ENCODE measurements at regions not wholly inside any gene's neighbourhood (a gene's known extent, or its start where the extent isn't known, plus 50 kb on each side); places are given as distances from the start of the nearest gene placed in this dataset.
A peak's percentile ranks its signal among the peaks of the same experiment; 100 is the strongest.

DNA sequence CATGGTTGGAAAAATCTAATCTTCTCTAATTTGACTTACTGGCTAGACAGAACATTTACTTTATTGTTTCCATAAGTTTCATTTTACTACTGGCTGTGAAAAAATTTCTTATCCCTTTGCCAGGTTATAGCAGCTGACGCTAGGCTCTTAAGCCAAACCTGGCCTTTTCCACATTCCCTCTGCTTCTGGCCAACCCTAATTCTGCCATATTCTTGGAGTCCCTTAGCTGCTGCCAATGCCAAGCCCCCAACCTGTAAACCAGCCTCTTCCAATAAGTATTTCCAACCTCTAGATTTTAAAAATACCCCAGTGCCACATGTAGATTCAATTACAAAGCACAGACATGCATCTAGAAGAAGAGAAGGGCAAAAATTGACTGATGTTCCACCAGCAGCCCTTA is 452.3 kb upstream of the MEX3C start:
- TF ChIP-seq, protein P1, sequence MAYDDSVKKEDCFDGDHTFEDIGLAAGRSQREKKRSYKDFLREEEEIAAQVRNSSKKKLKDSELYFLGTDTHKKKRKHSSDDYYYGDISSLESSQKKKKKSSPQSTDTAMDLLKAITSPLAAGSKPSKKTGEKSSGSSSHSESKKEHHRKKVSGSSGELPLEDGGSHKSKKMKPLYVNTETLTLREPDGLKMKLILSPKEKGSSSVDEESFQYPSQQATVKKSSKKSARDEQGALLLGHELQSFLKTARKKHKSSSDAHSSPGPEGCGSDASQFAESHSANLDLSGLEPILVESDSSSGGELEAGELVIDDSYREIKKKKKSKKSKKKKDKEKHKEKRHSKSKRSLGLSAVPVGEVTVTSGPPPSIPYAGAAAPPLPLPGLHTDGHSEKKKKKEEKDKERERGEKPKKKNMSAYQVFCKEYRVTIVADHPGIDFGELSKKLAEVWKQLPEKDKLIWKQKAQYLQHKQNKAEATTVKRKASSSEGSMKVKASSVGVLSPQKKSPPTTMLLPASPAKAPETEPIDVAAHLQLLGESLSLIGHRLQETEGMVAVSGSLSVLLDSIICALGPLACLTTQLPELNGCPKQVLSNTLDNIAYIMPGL (CRISPR knock-in tag; IDR thresholded peaks at IDR 0.05; ENCODE audit: borderline replicate concordance): no peak
- TF ChIP-seq CBX2 (IDR thresholded peaks at IDR 0.05; ENCODE audit: borderline replicate concordance, low read depth) (no peak), TP53 (CRISPR knock-in tag; IDR thresholded peaks at IDR 0.05) (no peak), E2F6 (IDR thresholded peaks at IDR 0.05; ENCODE audit: borderline replicate concordance, low read depth) (no peak), ZFP36 (IDR thresholded peaks at IDR 0.05; ENCODE audit: borderline replicate concordance, partially characterized antibody) (no peak), REST (IDR thresholded peaks at IDR 0.05) (no peak)
- FAIRE-seq: no peak

DNA sequence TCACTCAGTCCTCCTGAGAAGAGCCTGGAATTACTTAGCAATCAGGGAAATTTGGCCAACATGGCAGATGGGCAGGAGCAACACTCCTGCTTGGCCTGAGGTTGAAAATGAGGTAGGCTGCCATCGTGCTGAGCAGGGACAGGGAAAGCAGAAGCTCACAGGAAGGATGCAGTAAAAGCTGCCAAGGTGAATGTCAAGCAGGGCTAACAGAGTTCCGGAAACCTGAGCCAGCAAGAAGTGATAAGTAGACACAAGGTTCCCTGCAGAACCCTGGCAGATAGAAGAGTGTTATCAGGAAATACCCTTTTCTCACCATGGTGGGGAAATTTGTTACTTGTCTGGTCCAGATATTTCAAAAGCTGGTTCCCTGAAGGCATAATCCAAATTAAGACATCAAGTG is 454.3 kb upstream of the MEX3C start:
- 50% methylated on average over 2 of the region's 2 CpGs for WGBS (ENCODE audit: missing lambda C conversion rate)
- FAIRE-seq (no peak), ATAC-seq (no peak), DNase-seq (ENCODE audit: low read depth in 1 of 2, low spot score in 1 of 2) (no peak)
- ChIA-PET CTCF (interaction anchor here (0.6 to 1.4 kb wide), 3 partner anchors 10 to 543 kb away, joined by 3 to 4 read pairs (median 3); no protein-coding TSS in a partner anchor), POLR2A (interaction anchor here (0.5 kb wide), 1 partner anchor 993 kb away, joined by 5 read pairs; no protein-coding TSS in a partner anchor)
- no peak overlapping the region for H3K4me3 ChIP-seq
- no peak overlapping the region for H3K27ac ChIP-seq
- TF ChIP-seq, protein P2, sequence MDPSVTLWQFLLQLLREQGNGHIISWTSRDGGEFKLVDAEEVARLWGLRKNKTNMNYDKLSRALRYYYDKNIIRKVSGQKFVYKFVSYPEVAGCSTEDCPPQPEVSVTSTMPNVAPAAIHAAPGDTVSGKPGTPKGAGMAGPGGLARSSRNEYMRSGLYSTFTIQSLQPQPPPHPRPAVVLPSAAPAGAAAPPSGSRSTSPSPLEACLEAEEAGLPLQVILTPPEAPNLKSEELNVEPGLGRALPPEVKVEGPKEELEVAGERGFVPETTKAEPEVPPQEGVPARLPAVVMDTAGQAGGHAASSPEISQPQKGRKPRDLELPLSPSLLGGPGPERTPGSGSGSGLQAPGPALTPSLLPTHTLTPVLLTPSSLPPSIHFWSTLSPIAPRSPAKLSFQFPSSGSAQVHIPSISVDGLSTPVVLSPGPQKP (IDR thresholded peaks at IDR 0.05; ENCODE audit: low read depth, low read length): no peak
- no peak for TF ChIP-seq HEYL (CRISPR knock-in tag; IDR thresholded peaks at IDR 0.05)
- H3K4me1 ChIP-seq: no peaks in the 10 kb centered on the region
- H3K9me3 ChIP-seq: no peaks in the 10 kb centered on the region
- no peak overlapping the region for H3K4me2 ChIP-seq

More for the DNA sequence above, 452.3 kb upstream of the MEX3C start:
- H3K9me3 ChIP-seq: no peaks in the 10 kb centered on the region
- H3K4me1 ChIP-seq: no peaks in the 10 kb centered on the region
- no peak for ATAC-seq
- H3K27ac ChIP-seq: no peak overlapping the region
- no peak for DNase-seq (ENCODE audit: low read depth in 1 of 2, low spot score in 1 of 2)
- no peak overlapping the region for H3K4me3 ChIP-seq
- no peak overlapping the region for H3K4me2 ChIP-seq
- 85% methylated on average over 1 of the region's 1 CpG for WGBS (ENCODE audit: missing lambda C conversion rate)
- CTCF ChIA-PET: no interaction called here
- POLR2A ChIA-PET: no interaction called here

GRCh38 chr18:51653507-51654213 is 456.2 kb upstream of the MEX3C start:
- H3K9me3 ChIP-seq: no peaks in the 10 kb centered on the region
- no peak for TF ChIP-seq REST (IDR thresholded peaks at IDR 0.05)
- peak; percentile 14 for TF ChIP-seq ZFP36 (IDR thresholded peaks at IDR 0.05; ENCODE audit: borderline replicate concordance, partially characterized antibody)
- no peak overlapping the region for H3K27ac ChIP-seq
- no peak for FAIRE-seq
- H3K4me2 ChIP-seq: no peak overlapping the region
- 51% methylated on average over 3 of the region's 3 CpGs for WGBS (ENCODE audit: missing lambda C conversion rate)
- CTCF ChIA-PET: interaction anchor here (1.2 kb wide), 1 partner anchor 15 kb away, joined by 3 read pairs; no protein-coding TSS in a partner anchor
- POLR2A ChIA-PET: no interaction called here
- no peak overlapping the region for H3K4me3 ChIP-seq
- ATAC-seq: no peak
- no peak for DNase-seq (ENCODE audit: low read depth in 1 of 2, low spot score in 1 of 2)
- no peaks in the 10 kb centered on the region for H3K4me1 ChIP-seq

Measured in A549 (cell line).